GM19452 (cell line): ENCODE measurements at regions not wholly inside any gene's neighbourhood (a gene's known extent, or its start where the extent isn't known, plus 50 kb on each side); places are given as distances from the start of the nearest gene placed in this dataset.

ENCODE experiments used
- ATAC-seq: cut with Tn5 transposase; IDR thresholded peaks from one replicate; pipeline ENCODE4 v1.9.1; 2021; ENCODE audit not compliant: unreplicated experiment

GRCh38 chr7:45343746-45344145 lies 186.2 kb downstream of the RAMP3 start:
- no peak for ATAC-seq

- ATAC-seq = no peak
These were observed 190.2 kb downstream of the RAMP3 start for GRCh38 chr7:45347804-45348203.

- ATAC-seq = no peak
These were observed 191.5 kb downstream of the RAMP3 start for GRCh38 chr7:45349090-45349489.

- no peak for ATAC-seq
These were observed 193.3 kb downstream of the RAMP3 start for GRCh38 chr7:45350896-45351295.

GRCh38 chr7:45358287-45358686 lies 200.7 kb downstream of the RAMP3 start:
- no peak for ATAC-seq

GRCh38 chr7:45359250-45359649 lies 201.7 kb downstream of the RAMP3 start:
- no peak for ATAC-seq

GRCh38 chr7:45359776-45360175 lies 202.2 kb downstream of the RAMP3 start:
- ATAC-seq = no peak

- ATAC-seq = no peak
These were observed 206.1 kb downstream of the RAMP3 start for GRCh38 chr7:45363669-45364068.

- no peak for ATAC-seq
These were observed 207.8 kb downstream of the RAMP3 start for GRCh38 chr7:45365341-45365740.

- no peak for ATAC-seq
These were observed 207.7 kb upstream of the ADCY1 start for GRCh38 chr7:45366475-45366874.

- no peak for ATAC-seq
These were observed 207.1 kb upstream of the ADCY1 start for GRCh38 chr7:45367026-45367425.

GRCh38 chr7:45368129-45368807 lies 205.9 kb upstream of the ADCY1 start:
- ATAC-seq = no peak

- no peak for ATAC-seq
These were observed 189.7 kb upstream of the ADCY1 start for GRCh38 chr7:45384499-45384898.

GRCh38 chr7:45387837-45388236 lies 186.3 kb upstream of the ADCY1 start:
- ATAC-seq = no peak

GRCh38 chr7:45389073-45389872 lies 184.9 kb upstream of the ADCY1 start:
- no peak for ATAC-seq

GRCh38 chr7:45390180-45390579 lies 184.0 kb upstream of the ADCY1 start:
- ATAC-seq = no peak

- no peak for ATAC-seq
These were observed 183.4 kb upstream of the ADCY1 start for GRCh38 chr7:45390731-45391130.

- no peak for ATAC-seq
These were observed 182.3 kb upstream of the ADCY1 start for GRCh38 chr7:45391618-45392451.

GRCh38 chr7:45394117-45394708 lies 180.0 kb upstream of the ADCY1 start:
- ATAC-seq = no peak

- no peak for ATAC-seq
These were observed 175.1 kb upstream of the ADCY1 start for GRCh38 chr7:45399069-45399468.

- no peak for ATAC-seq
These were observed 173.5 kb upstream of the ADCY1 start for GRCh38 chr7:45400680-45401079.
